NCI-H1092 treated with DMSO at 0.1 percent for 48 hours (cell line): ENCODE measurements at regions not wholly inside any gene's neighbourhood (a gene's known extent, or its start where the extent isn't known, plus 50 kb on each side); places are given as distances from the start of the nearest gene placed in this dataset.
A peak's percentile ranks its signal among the peaks of the same experiment; 100 is the strongest.
"Not testable (repeated sequence)": the region's sequence is repeated elsewhere in the genome, so short reads cannot be mapped to it uniquely, and the experiment has no call there.

Experiments used
- DNase-seq: peaks from one replicate; lab custom pipeline; 2025; lab: John Stamatoyannopoulos, UW

- DNase-seq, result no peak
Observed at GRCh38 chr1:196160066-196160795, 448.0 kb downstream of the KCNT2 start.

GRCh38 chr1:196155586-196155985, 452.7 kb downstream of the KCNT2 start:
- DNase-seq, result no peak

- DNase-seq, result no peak
Observed at GRCh38 chr1:196152975-196153374, 455.3 kb downstream of the KCNT2 start.

GRCh38 chr1:196152086-196152485, 456.2 kb downstream of the KCNT2 start:
- DNase-seq, result no peak

GRCh38 chr1:196148367-196148970, 459.8 kb downstream of the KCNT2 start:
- DNase-seq, result peak; percentile 61

GRCh38 chr1:196147530-196147929, 460.7 kb downstream of the KCNT2 start:
- no peak for DNase-seq

- DNase-seq, result not testable (repeated sequence)
Observed at GRCh38 chr1:196145151-196145550, 463.1 kb downstream of the KCNT2 start.

GRCh38 chr1:196144588-196144987, 463.7 kb downstream of the KCNT2 start:
- no peak for DNase-seq

GRCh38 chr1:196143602-196144342, 464.5 kb downstream of the KCNT2 start:
- DNase-seq, result no peak

- peak; percentile 23 for DNase-seq
Observed at GRCh38 chr1:196142111-196142640, 466.1 kb downstream of the KCNT2 start.

GRCh38 chr1:196136396-196136795, 471.8 kb downstream of the KCNT2 start:
- no peak for DNase-seq

GRCh38 chr1:196131691-196132090, 476.5 kb downstream of the KCNT2 start:
- no peak for DNase-seq

- no peak for DNase-seq
Observed at GRCh38 chr1:196128835-196129234, 479.4 kb downstream of the KCNT2 start.

- DNase-seq, result peak; percentile 23
Observed at GRCh38 chr1:196121181-196121580, 487.1 kb downstream of the KCNT2 start.

- no peak for DNase-seq
Observed at GRCh38 chr1:196115646-196116045, 492.6 kb downstream of the KCNT2 start.

GRCh38 chr1:196114193-196114592, 494.0 kb downstream of the KCNT2 start:
- DNase-seq, result no peak

GRCh38 chr1:196108990-196109389, 499.2 kb downstream of the KCNT2 start:
- not testable (repeated sequence) for DNase-seq

GRCh38 chr1:196105901-196106300, 502.3 kb downstream of the KCNT2 start:
- no peak for DNase-seq

GRCh38 chr1:196102826-196103225, 505.4 kb downstream of the KCNT2 start:
- DNase-seq, result no peak

GRCh38 chr1:196098000-196098399, 510.2 kb downstream of the KCNT2 start:
- peak; percentile 4 for DNase-seq

GRCh38 chr1:196094821-196095220, 513.4 kb downstream of the KCNT2 start:
- no peak for DNase-seq

GRCh38 chr1:196091397-196092135, 516.7 kb downstream of the KCNT2 start:
- no peak for DNase-seq
